Endothelial cell of umbilical vein (primary cell): ENCODE measurements at regions not wholly inside any gene's neighbourhood (a gene's known extent, or its start where the extent isn't known, plus 50 kb on each side); places are given as distances from the start of the nearest gene placed in this dataset.

Experiments used
- BruUV-seq: library from RNA; stranded (reverse); fragments of 400-500 nt; replicated peaks from 2 replicates; lab custom pipeline; 2021; lab: Mats Ljungman, UMichigan
- CTCF ChIA-PET: fragments of 300-600, 350-600 bp; sonication (Branson Sonifier 250); formaldehyde crosslinking; loops from one replicate; lab custom pipeline; 2021; ENCODE audit warnings: antibody characterized with exemption, inconsistent platforms; lab: Charles Lee
- POLR2A ChIA-PET: fragments of 300-600, 350-600 bp; sonication (Branson Sonifier 250); formaldehyde crosslinking; loops from one replicate; lab custom pipeline; 2021; ENCODE audit warnings: antibody characterized with exemption, inconsistent platforms; lab: Charles Lee
- DNase-seq: peaks from one replicate; pipeline ENCODE4 v3.0.0-alpha.2; 2011; ENCODE audit warnings: low read depth, low spot score
- FAIRE-seq: peaks from 2 replicates; lab custom pipeline; 2011; peaks lifted over from hg19 to GRCh38; lab: Jason Lieb, UNC
- H2AFZ ChIP-seq: 2 replicates; pipeline ENCODE4 v1.6.0; 2012; ENCODE audit warnings: low read depth, low read length, control low read depth, inconsistent platforms
- H3K27ac ChIP-seq: 2 replicates; pipeline ENCODE4 v1.5.1; 2011; ENCODE audit warnings: low read depth, mild to moderate bottlenecking, control low read depth, low read length, moderate library complexity; ENCODE audit not compliant: insufficient read depth
- H3K27me3 ChIP-seq, 2 experiments: 2 replicates each; pipeline versions ENCODE4 v1.6.0 to v1.6.1; 2011; ENCODE audit warnings: low read length in 2 of 2, mixed read lengths in 1 of 2; ENCODE audit not compliant: control insufficient read depth in 2 of 2, insufficient read depth in 2 of 2
- H3K36me3 ChIP-seq, 2 experiments: 2 replicates in 1 of 2; 3 replicates in 1 of 2; pipeline ENCODE4 v1.5.1; 2011; ENCODE audit warnings: low read length in 2 of 2, mild to moderate bottlenecking in 1 of 2, moderate library complexity in 1 of 2; ENCODE audit not compliant: control insufficient read depth in 2 of 2, insufficient read depth in 2 of 2; ENCODE audit errors: extremely low read depth in 1 of 2
- H3K4me1 ChIP-seq: 3 replicates; pipeline ENCODE4 v1.5.1; 2011; ENCODE audit warnings: mild to moderate bottlenecking, low read length; ENCODE audit not compliant: control insufficient read depth, insufficient read depth; ENCODE audit errors: extremely low read depth
- H3K4me2 ChIP-seq: 2 replicates; pipeline ENCODE4 v1.6.1; 2011; ENCODE audit warnings: low read length, control low read depth, mixed read lengths; ENCODE audit not compliant: insufficient read depth
- H3K4me3 ChIP-seq, 3 experiments: fragments of 200-600 bp in 1 of 3; sonication (generic), shearing (Covaris generic) in 1 of 3; replicated peaks in 1 of 3; 2 replicates each; pipeline ENCODE4 v1.5.1; 2011 to 2016; ENCODE audit warnings: control low read depth in 3 of 3, low read length in 3 of 3, mild to moderate bottlenecking in 2 of 3, inconsistent platforms in 1 of 3, low read depth in 1 of 3, moderate library complexity in 1 of 3; ENCODE audit not compliant: insufficient read depth in 1 of 3
- H3K79me2 ChIP-seq: 2 replicates; pipeline ENCODE4 v1.6.0; 2012; ENCODE audit warnings: low read length, inconsistent platforms; ENCODE audit not compliant: control insufficient read depth, insufficient read depth
- H3K9ac ChIP-seq: replicated peaks from 2 replicates; pipeline ENCODE3; 2011; ENCODE audit warnings: low read length, control low read depth; ENCODE audit not compliant: insufficient read depth; ENCODE audit errors: extremely low read depth
- H3K9me1 ChIP-seq: replicated peaks from 3 replicates; pipeline ENCODE4 v1.6.0; 2011; ENCODE audit warnings: mild to moderate bottlenecking, low read length; ENCODE audit not compliant: control insufficient read depth, insufficient read depth; ENCODE audit errors: extremely low read depth
- H3K9me3 ChIP-seq: replicated peaks from 2 replicates; pipeline ENCODE4 v1.5.1; 2012; ENCODE audit warnings: low read length, inconsistent platforms; ENCODE audit not compliant: control insufficient read depth, insufficient read depth
- H4K20me1 ChIP-seq: replicated peaks from 2 replicates; pipeline ENCODE3; 2011; ENCODE audit warnings: mild to moderate bottlenecking, low read length; ENCODE audit not compliant: control insufficient read depth, insufficient read depth; ENCODE audit errors: extremely low read depth
- CTCF ChIP-seq, 2 donors: IDR thresholded peaks; 1 replicate in 1 of 2; 2 replicates in 1 of 2; pipeline ENCODE4 v1.5.1; 2011; ENCODE audit warnings: low read length in 2 of 2, mild to moderate bottlenecking in 2 of 2, moderate library complexity in 2 of 2, control low read depth in 1 of 2, inconsistent platforms in 1 of 2, low read depth in 1 of 2; ENCODE audit not compliant: insufficient read depth in 1 of 2; ENCODE audit errors: extremely low read depth in 1 of 2
- EZH2 ChIP-seq: IDR thresholded peaks from 2 replicates; pipeline ENCODE4 v1.6.1; 2012; ENCODE audit warnings: borderline replicate concordance, low read depth, mild to moderate bottlenecking, moderate library complexity, low read length, inconsistent platforms; ENCODE audit not compliant: severe bottlenecking
- FOS ChIP-seq: IDR thresholded peaks from 2 replicates; pipeline ENCODE4 v1.6.1; 2011; ENCODE audit warnings: mild to moderate bottlenecking, low read length, moderate library complexity, borderline replicate concordance; ENCODE audit not compliant: insufficient read depth
- GATA2 ChIP-seq: IDR thresholded peaks from 2 replicates; pipeline ENCODE4 v1.7.0; 2011; ENCODE audit warnings: low read depth, mild to moderate bottlenecking, moderate library complexity, mixed read lengths, low read length; ENCODE audit not compliant: insufficient read length, insufficient read depth
- JUN ChIP-seq: IDR thresholded peaks from 2 replicates; pipeline ENCODE4 v1.6.1; 2011; ENCODE audit warnings: borderline replicate concordance, low read depth; ENCODE audit not compliant: insufficient read length, insufficient read depth
- MAX ChIP-seq: IDR thresholded peaks from 2 replicates; pipeline ENCODE4 v1.6.1; 2011; ENCODE audit not compliant: insufficient read depth, insufficient read length
- MYC ChIP-seq: IDR thresholded peaks from one replicate; pipeline ENCODE4 v1.6.1; 2011; ENCODE audit warnings: mild to moderate bottlenecking, low read depth, low read length
- POLR2A ChIP-seq: IDR thresholded peaks from 2 replicates; pipeline ENCODE4 v1.6.1; 2012; ENCODE audit warnings: low read depth, mild to moderate bottlenecking, control low read depth, low read length
- POLR2AphosphoS5 ChIP-seq: IDR thresholded peaks from 2 replicates; pipeline ENCODE4 v1.6.1; 2012; ENCODE audit warnings: low read depth, mild to moderate bottlenecking, control low read depth, low read length, moderate library complexity; ENCODE audit not compliant: insufficient read depth
- dilution Hi-C: fragments of 300-500 bp; cut with MboI; formaldehyde crosslinking; loops from one replicate; pipeline ENCODE4 v1.15.0; 2019; ENCODE audit warnings: low sequenced_read_pairs; ENCODE audit not compliant: extremely low pct_ligation_motif_present
- intact Hi-C: fragments of 100-400 bp; cut with micrococcal nuclease; formaldehyde crosslinking; loops from one replicate; pipeline ENCODE4 v1.10.0; 2022

- TF ChIP-seq MAX = no peak
- TF ChIP-seq FOS = no peak
- TF ChIP-seq CTCF (IDR thresholded peaks at IDR 0.05; ENCODE audit: extremely low read depth in 1 of 2, insufficient read depth in 1 of 2, low read depth in 1 of 2, low read length in 2 of 2) = no peak
- TF ChIP-seq EZH2 = no peak
- TF ChIP-seq MYC = no peak
- TF ChIP-seq GATA2 = no peak
- H3K36me3 ChIP-seq = no peaks in the 10 kb centered on the region
- no peak overlapping the region for H3K27ac ChIP-seq
- no peaks in the 10 kb centered on the region for H3K79me2 ChIP-seq
- dilution Hi-C loops (no loop called here), intact Hi-C loops (no loop called here)
- no peak overlapping the region for H3K4me2 ChIP-seq
- no peak overlapping the region for H3K4me3 ChIP-seq
- no peak overlapping the region for H2AFZ ChIP-seq
- no peak for DNase-seq
- FAIRE-seq = no peak
- peaks cover 2 to 11% of the 10 kb centered on the region in 2 experiments for H3K27me3 ChIP-seq
- CTCF ChIA-PET = no interaction called here
- POLR2A ChIA-PET = no interaction called here
- no peaks in the 10 kb centered on the region for H3K9me1 ChIP-seq
- no TSS peak for BruUV-seq
- H3K9ac ChIP-seq = no peak overlapping the region
- no peaks in the 10 kb centered on the region for H4K20me1 ChIP-seq
- H3K4me1 ChIP-seq = no peaks in the 10 kb centered on the region
- H3K9me3 ChIP-seq = no peaks in the 10 kb centered on the region
Observed at GRCh38 chr13:26133851-26134250, 82.0 kb upstream of the SHISA2 start.

DNA sequence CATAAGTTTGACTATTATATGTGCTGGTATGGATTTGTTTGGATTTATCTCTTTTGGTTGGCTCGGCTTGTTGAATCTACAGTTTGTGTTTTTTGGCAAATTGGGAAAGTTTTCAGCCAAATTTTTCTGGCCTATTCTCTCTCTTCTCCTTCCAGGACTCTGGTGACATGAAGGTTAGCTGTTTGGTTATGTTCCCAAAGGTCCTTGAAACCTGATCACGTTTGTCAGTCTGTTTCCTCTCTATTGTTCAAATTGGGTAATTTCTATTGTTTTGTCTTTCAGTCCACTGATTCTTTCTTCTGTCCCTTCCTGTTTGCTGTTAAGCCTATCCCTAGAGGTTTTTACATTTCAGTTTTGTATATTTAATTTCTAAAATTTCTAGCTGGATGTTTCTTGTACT is 81.5 kb upstream of the SHISA2 start:
- no peaks in the 10 kb centered on the region for H3K79me2 ChIP-seq
- dilution Hi-C loops = no loop called here
- H3K4me3 ChIP-seq = no peak overlapping the region
- DNase-seq (peak; percentile 9), FAIRE-seq (no peak)
- POLR2A ChIA-PET = no interaction called here
- H3K4me2 ChIP-seq = no peak overlapping the region
- no peaks in the 10 kb centered on the region for H3K36me3 ChIP-seq
- no TSS peak for BruUV-seq
- no peak overlapping the region for H2AFZ ChIP-seq
- intact Hi-C loops = no loop called here
- no peaks in the 10 kb centered on the region for H4K20me1 ChIP-seq
- H3K9me3 ChIP-seq = no peaks in the 10 kb centered on the region
- TF ChIP-seq CTCF (IDR thresholded peaks at IDR 0.05; ENCODE audit: extremely low read depth in 1 of 2, insufficient read depth in 1 of 2, low read depth in 1 of 2, low read length in 2 of 2) = no peak
- no peak for TF ChIP-seq MYC
- TF ChIP-seq GATA2 = no peak
- no peak for TF ChIP-seq POLR2A
- no peak for TF ChIP-seq POLR2AphosphoS5
- TF ChIP-seq JUN = no peak
- no peak for TF ChIP-seq EZH2
- no peak for TF ChIP-seq MAX
- TF ChIP-seq FOS = no peak
- CTCF ChIA-PET = interaction anchor here (1.7 kb wide), 1 partner anchor 52 kb away, joined by 5 read pairs; no protein-coding TSS in a partner anchor
- H3K27me3 ChIP-seq = peaks cover 2 to 10% of the 10 kb centered on the region in 2 experiments
- H3K27ac ChIP-seq = no peak overlapping the region
- no peaks in the 10 kb centered on the region for H3K9me1 ChIP-seq
- no peak overlapping the region for H3K9ac ChIP-seq
- H3K4me1 ChIP-seq = no peaks in the 10 kb centered on the region
